GM18861 (cell line): ENCODE measurements at regions not wholly inside any gene's neighbourhood (a gene's known extent, or its start where the extent isn't known, plus 50 kb on each side); places are given as distances from the start of the nearest gene placed in this dataset.
A peak's percentile ranks its signal among the peaks of the same experiment; 100 is the strongest.
"Not testable (repeated sequence)": the region's sequence is repeated elsewhere in the genome, so short reads cannot be mapped to it uniquely, and the experiment has no call there.

Source experiments
- ATAC-seq: cut with Tn5 transposase; IDR thresholded peaks from one replicate; pipeline ENCODE4 v1.9.1; 2021; ENCODE audit not compliant: unreplicated experiment

DNA sequence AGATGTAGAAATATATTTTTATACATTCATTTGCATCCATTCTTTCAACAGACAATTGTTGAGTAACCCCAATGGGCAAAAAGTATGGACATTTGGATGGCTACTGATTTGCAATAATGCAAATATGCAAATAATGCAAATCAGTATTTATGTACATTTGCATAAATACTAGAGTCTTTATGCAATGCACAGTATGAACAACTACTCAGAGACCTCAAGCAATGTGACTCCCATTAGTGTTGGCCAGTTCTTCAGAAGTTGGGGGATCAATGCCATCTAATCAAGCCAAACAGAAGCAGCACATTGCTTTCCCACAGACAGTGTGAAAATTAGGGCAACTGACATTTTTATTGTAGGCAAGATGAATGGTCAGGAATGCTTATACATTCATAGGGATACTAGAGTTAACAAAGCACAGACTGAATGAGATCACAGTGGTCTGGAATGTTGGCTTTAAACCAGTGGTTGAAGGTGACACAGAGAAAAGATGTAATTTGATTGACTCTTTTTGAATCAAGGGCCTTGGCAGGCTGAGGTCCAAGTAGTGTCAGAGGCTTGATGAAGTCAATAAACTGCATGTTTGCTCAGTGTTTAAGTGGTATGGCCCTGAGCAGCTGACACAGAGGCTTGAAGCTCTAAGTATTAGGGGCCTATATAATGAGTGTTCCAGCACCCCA lies 256.6 kb downstream of the CTH start:
- ATAC-seq = no peak

DNA sequence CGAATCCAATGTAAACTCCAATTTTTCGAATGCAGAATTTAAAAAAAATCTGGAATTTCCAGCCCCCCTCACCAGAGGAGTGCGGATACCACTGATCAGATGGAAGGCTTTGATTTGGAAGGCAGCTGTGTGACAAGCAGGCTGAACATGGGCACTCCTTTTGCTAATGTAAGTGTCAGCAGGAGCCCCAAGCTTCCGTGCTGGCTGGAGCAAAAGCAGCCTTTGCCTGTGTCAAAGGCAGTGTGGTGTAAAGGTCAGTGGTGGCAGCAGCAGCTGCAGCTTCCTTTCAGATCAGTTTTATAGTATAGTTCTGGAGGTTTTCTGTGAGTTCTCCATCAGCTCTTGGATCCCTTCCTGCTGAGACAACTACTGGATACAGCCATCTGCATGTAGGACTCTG lies 259.9 kb downstream of the CTH start:
- ATAC-seq = no peak

GRCh38 chr1:70672442-70672888 lies 261.4 kb downstream of the CTH start:
- no peak for ATAC-seq

DNA sequence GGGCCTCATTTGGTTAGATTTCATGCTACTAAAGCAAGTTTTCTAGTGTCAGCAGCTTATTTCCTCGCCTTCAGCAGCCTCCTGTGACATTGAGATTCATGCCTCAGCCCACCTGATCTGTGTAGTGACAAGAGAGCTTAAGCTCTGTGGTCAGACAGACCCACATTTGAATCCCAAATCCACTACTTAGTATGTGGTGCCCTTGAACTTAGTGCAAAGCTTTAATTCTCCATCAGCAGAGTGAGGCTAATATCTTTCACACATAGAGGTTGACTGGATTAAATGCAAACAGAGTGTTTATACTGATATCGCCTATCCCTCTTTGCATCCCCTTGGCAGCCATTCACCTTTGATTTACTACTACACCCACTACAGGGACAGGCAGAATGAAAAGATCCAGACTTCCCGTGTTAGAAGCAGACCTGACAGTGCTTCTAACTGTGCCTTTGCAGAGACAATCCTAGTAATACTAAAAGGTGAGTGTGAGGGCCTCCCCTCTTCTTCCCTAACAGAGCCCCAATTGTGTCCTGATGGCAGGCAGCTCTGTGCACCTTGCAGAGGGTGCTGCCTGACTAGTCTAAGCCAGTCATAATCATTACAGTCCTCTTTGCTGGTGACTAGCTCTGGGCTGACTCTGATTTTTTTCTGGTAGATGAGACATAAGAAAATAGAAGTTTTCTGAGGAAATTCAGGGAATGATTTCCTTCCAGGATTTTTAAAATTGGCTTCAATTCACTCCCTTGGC lies 264.0 kb downstream of the CTH start:
- peak; percentile 20 for ATAC-seq

- ATAC-seq = peak; percentile 63
Observed at GRCh38 chr1:70675737-70676156, 264.7 kb downstream of the CTH start.

DNA sequence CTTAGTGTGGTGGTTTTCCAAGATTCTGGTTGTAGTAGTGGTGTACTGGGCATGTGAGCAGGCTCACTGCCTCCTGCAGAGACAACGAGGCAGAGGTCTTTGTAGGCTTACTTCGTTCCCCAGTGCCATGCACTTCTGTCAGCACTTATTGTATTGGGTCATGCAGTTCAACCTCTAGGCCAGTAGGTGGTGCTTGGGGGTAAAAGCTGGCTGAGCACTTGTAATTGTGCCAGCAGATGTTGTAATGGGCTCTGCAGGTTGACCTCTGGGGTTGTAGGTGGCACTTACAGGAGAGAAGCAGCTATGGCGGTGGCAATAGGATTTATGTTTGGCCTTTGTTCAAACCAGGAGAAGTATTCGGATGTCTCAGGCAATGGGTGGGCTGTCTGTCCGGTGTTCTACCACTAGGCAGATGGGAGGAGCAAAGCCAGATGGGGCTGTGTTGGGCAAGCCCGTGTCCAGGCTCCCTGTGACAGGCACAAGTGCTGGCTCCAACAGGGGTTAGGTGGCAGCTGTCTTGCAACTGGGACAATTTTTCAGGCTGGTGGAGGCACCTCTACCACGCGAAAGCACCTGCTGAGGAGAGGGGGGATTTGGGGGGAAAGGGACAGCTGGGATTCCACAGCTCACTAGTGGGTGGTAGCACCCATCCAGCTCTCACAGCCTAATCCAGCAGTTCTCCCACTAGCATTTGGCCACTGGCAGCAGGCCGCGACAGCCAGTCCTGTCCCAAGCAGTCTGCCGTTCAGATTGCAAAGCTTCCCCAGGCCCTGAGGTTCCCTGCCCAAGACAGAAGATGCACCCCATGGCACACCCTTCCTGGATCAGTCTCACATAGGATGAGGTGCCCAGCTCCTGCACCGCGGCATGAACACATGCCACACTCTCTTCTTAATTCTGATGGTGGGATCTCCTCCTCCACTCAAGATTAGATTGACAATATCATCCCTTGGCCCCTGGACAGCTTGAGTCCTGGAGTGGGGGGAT lies 274.5 kb downstream of the CTH start:
- ATAC-seq = peak; percentile 99

DNA sequence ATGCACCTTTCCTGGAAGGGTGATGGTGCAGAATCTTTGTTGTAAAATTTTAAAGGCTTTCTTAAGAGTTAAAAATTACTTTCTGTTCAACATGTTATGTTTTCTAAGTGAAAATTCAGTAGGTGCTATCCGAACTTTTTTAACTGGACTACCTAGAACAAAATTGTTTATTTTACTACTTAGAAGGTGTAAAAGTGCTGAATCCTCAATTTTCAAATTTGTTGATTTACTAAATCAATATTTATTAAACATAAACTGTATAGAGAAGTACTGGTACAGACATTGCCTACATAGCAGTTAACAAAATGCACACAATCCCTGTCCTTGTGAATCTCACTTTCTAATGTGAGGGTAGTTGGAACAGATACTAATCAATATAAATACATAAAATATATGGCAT lies 277.5 kb downstream of the CTH start:
- ATAC-seq = no peak

DNA sequence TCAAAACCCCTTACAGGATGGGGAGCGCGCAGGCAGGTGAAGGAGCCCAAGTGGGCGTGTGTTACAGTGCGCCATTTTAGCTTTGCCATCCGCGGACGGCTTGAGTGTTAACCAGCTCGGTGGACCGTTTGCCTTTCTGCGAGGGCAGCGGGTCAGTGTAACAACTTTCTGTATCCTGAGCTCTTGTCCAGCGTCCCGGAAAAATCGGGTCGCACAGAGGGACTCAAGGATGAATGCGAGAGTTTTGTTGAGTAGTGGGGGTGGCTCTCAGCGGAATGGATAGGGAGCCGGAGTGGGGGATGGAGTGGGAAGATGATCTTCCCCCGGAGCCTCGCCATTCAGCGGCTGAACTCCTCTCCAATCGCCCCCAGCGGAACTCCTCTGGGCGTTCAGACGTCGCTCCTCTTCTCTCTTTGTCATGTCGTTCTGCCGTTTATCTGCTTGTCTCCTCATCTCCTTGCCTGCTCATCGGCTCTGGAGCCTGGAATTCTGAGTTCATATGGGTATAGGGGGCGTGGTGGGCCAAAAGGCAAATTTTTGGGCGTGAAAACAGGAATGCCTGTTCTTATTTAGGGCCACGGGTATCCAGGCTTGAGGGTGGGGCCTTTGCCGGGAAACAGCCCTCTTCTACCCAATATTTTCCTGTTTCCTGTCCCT lies 295.4 kb downstream of the CTH start:
- ATAC-seq = no peak

DNA sequence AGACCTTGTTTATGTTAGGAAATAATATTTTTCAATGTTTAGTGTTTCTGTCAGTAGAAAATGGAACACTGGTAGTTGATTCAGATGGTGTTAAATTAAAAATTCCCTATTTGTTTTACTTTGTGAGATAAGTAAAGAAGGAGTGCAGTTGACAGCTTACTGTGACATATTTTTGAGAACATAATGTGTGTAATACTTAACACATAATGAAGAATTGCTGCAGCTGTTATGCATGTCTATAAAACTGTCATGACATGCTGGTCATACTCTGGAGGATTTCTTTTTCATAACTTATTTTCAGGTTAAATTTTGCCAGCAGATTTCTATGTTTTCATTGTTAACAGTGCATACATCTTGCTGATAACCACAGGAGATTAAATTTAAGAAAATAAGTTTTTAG lies 296.1 kb downstream of the CTH start:
- no peak for ATAC-seq

GRCh38 chr1:70714149-70714548 lies 303.1 kb downstream of the CTH start:
- ATAC-seq = no peak

- no peak for ATAC-seq
Observed at GRCh38 chr1:70717211-70717610, 306.1 kb downstream of the CTH start.

DNA sequence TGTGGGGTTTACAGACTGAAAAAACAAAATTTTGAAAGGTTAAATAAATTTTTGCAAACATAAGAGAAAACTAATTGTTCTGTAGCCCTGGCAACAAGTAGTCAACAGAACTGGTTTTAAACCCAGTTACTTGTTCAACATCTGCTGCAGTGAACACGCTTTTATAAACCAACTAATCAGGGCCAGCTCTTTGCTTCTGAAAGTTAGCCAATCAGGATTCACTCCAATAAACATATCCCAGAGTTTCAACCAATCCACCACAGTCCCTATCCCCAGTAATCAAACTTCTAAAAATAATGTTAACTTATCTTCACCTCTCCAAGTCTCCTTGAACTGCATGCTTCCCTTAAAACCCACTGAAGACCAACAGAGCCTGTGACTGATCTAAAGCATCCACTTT lies 306.6 kb downstream of the CTH start:
- no peak for ATAC-seq

- ATAC-seq = no peak
Observed at GRCh38 chr1:70718086-70718630, 307.1 kb downstream of the CTH start.

GRCh38 chr1:70719154-70719553 lies 308.1 kb downstream of the CTH start:
- ATAC-seq = no peak

DNA sequence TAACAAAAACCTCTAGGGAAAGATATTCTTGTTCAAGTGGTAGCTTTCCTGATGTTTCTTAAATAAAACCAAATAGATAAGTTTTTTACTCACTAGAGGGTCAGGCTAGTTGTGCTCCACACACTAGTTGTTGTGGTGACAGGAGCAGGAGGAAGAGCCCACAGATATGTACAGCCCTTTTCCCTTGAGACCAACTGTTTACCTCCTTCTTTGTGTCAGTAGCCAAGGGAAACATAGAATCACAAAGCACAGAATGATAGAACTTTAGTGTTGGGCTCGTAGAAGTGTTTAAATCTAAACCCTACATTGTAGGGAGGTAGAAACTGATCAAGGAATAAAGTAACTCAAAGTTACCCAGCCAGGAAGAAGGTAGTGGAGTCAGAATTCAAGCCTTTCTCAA lies 309.0 kb downstream of the CTH start:
- no peak for ATAC-seq

- ATAC-seq = no peak
Observed at GRCh38 chr1:70720521-70720920, 309.5 kb downstream of the CTH start.

DNA sequence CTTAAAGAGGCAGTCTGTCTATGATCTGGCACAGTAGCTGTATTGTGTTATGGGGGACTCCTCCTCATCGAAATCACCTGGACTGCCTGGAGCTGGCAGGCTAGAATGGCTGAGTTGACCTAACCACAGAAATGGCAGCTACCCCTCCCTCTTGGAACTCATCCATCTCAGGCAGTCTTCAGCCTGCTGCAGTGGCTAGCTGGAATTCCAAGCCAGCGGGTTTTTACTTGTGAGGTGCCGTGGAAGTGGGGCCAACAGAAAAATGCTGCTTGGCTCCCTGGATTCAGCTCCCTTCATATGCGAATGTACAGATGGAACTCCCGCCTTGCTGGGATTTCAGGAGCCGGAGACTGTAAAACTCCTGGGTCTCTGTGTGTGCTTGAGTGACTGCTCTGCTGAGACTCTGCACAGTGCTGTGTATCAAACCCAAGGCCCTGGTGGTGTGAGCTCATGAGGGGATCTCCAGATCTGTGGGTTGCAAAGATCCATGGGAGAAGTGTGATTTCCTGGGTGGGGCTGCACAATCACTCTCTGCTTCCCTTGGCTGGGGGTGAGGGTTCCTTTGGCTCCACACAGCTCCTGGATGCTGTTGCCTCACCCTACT lies 316.9 kb downstream of the CTH start:
- ATAC-seq = no peak

DNA sequence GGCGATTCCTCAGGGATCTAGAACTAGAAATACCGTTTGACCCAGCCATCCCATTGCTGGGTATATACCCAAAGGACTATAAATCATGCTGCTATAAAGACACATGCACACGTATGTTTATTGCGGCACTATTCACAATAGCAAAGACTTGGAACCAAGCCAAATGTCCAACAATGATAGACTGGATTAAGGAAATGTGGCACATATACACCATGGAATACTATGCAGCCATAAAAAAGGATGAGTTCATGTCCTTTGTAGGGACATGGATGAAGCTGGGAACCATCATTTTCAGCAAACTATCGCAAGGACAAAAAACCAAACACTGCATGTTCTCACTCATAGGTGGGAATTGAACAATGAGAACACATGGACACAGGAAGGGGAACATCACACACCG lies 311.1 kb downstream of the PTGER3 start:
- ATAC-seq = not testable (repeated sequence)

- no peak for ATAC-seq
Observed at GRCh38 chr1:70737125-70737524, 310.5 kb downstream of the PTGER3 start.

DNA sequence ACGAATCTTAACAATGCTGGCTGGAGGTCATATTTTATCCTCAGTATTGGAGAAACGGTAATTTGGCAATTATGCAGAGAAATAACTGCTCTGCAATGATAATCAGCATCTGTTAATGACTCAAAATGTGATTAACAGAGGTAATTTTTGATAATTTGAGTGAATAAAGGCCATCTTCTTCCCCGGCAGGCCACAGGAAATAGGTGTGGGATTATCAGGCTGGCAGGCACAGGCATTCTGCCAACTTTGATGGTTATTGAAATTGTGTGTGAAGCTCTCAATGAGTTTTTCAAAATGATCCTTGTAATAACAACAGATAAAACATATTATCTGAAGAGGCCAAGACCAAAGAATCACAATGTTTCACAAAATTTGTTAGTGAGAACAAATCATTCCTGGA lies 309.0 kb downstream of the PTGER3 start:
- no peak for ATAC-seq
